Mammary epithelial cell (primary cell): ENCODE measurements at regions not wholly inside any gene's neighbourhood (a gene's known extent, or its start where the extent isn't known, plus 50 kb on each side); places are given as distances from the start of the nearest gene placed in this dataset.

Experiments used
- EZH2 ChIP-seq: IDR thresholded peaks from 2 replicates; pipeline ENCODE4 v1.6.1; 2012; ENCODE audit warnings: low read length, inconsistent platforms, borderline replicate concordance
- TF ChIP-seq, protein P1 (sequence below), 2 donors: IDR thresholded peaks in 1 of 2; conservative IDR thresholded peaks in 1 of 2; 2 replicates each; pipeline ENCODE4 v1.5.1; 2011 to 2012; ENCODE audit warnings: inconsistent platforms in 2 of 2, low read length in 2 of 2, mild to moderate bottlenecking in 2 of 2, control low read depth in 1 of 2, low read depth in 1 of 2; ENCODE audit not compliant: insufficient read depth in 1 of 2; ENCODE audit errors: extremely low read depth in 1 of 2

DNA sequence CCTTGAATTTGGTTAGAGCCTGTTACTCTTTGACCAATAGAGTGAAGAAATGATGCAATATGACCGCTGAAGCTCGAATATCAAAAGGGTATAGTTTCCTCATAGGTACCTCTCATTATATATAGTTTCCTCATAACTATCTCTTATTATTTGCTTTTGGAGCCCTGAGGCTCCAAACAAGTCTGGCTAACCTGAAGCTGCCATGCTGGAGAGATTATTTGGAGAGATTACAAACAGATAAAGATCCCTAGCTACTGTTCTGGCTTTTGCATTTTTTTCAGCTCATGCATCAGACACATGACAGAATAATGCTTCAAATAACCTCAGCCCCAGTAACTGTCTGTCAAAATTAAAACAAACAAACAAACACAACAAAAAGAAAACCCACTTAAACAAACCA is 65.4 kb upstream of the CHRM2 start:
- no peak for TF ChIP-seq EZH2
- TF ChIP-seq, protein P1, sequence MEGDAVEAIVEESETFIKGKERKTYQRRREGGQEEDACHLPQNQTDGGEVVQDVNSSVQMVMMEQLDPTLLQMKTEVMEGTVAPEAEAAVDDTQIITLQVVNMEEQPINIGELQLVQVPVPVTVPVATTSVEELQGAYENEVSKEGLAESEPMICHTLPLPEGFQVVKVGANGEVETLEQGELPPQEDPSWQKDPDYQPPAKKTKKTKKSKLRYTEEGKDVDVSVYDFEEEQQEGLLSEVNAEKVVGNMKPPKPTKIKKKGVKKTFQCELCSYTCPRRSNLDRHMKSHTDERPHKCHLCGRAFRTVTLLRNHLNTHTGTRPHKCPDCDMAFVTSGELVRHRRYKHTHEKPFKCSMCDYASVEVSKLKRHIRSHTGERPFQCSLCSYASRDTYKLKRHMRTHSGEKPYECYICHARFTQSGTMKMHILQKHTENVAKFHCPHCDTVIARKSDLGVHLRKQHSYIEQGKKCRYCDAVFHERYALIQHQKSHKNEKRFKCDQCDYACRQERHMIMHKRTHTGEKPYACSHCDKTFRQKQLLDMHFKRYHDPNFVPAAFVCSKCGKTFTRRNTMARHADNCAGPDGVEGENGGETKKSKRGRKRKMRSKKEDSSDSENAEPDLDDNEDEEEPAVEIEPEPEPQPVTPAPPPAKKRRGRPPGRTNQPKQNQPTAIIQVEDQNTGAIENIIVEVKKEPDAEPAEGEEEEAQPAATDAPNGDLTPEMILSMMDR (conservative IDR thresholded peaks at IDR 0.05 in 1 of 2, IDR thresholded peaks at IDR 0.05 in 1 of 2; ENCODE audit: extremely low read depth in 1 of 2, insufficient read depth in 1 of 2, low read depth in 1 of 2, low read length in 2 of 2), result no peak
